SK-N-MC (cell line): ENCODE measurements at regions not wholly inside any gene's neighbourhood (a gene's known extent, or its start where the extent isn't known, plus 50 kb on each side); places are given as distances from the start of the nearest gene placed in this dataset.

Experiments used
- EZH2 ChIP-seq: fragments of 200-600 bp; sonication (generic); IDR thresholded peaks from one replicate; pipeline ENCODE4 v1.6.1; 2017; ENCODE audit warnings: antibody characterized with exemption
- FOXP2 ChIP-seq: optimal IDR thresholded peaks from 2 replicates; pipeline ENCODE3; 2011; ENCODE audit warnings: mild to moderate bottlenecking, moderate library complexity; ENCODE audit not compliant: insufficient read depth; ENCODE audit errors: extremely low read length, control extremely low read depth
- POLR2AphosphoS5 ChIP-seq: IDR thresholded peaks from 2 replicates; pipeline ENCODE4 v1.6.1; 2012; ENCODE audit warnings: mild to moderate bottlenecking, low read depth, low read length, borderline replicate concordance

DNA sequence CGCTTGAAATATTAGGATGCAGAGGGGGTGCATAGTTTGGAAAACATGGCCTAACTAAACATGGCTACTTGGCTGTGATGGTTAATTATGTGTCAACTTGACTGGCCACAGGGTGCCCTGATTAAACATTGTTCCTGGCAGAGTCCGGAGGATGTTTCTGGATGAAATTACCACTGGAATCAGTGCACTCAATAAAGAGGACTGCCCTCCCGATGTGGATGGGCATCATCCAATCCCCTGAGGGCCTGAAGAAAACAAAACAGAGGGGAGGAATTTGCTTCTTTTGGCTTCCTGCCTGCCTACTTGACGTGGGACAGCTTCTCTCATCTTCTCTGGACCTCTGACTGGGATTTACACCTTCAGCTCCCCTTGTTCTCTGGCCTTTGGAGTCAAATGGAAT lies 79.1 kb upstream of the KCNE2 start:
- no peak for TF ChIP-seq POLR2AphosphoS5
- TF ChIP-seq EZH2 = no peak
- no peak for TF ChIP-seq FOXP2
